HG03442 (cell line): ENCODE measurements at regions not wholly inside any gene's neighbourhood (a gene's known extent, or its start where the extent isn't known, plus 50 kb on each side); places are given as distances from the start of the nearest gene placed in this dataset.

Experiments used
- ATAC-seq: cut with Tn5 transposase; IDR thresholded peaks from one replicate; pipeline ENCODE4 v1.9.1; 2021; ENCODE audit warnings: mild to moderate bottlenecking, moderate library complexity; ENCODE audit not compliant: unreplicated experiment

- ATAC-seq = no peak
Observed at GRCh38 chr7:97466071-97466470, 265.8 kb upstream of the TAC1 start.

- no peak for ATAC-seq
Observed at GRCh38 chr7:97466999-97467740, 264.7 kb upstream of the TAC1 start.

GRCh38 chr7:97468493-97468892 lies 263.4 kb upstream of the TAC1 start:
- no peak for ATAC-seq

- no peak for ATAC-seq
Observed at GRCh38 chr7:97470726-97471125, 261.2 kb upstream of the TAC1 start.

- ATAC-seq = no peak
Observed at GRCh38 chr7:97471491-97471890, 260.4 kb upstream of the TAC1 start.

- ATAC-seq = no peak
Observed at GRCh38 chr7:97479740-97480290, 252.1 kb upstream of the TAC1 start.

GRCh38 chr7:97480772-97481390 lies 251.0 kb upstream of the TAC1 start:
- no peak for ATAC-seq

- no peak for ATAC-seq
Observed at GRCh38 chr7:97495487-97495886, 236.4 kb upstream of the TAC1 start.

- no peak for ATAC-seq
Observed at GRCh38 chr7:97499204-97499603, 232.7 kb upstream of the TAC1 start.

- ATAC-seq = no peak
Observed at GRCh38 chr7:97503367-97504094, 228.4 kb upstream of the TAC1 start.

GRCh38 chr7:97506728-97507127 lies 225.2 kb upstream of the TAC1 start:
- ATAC-seq = peak; percentile 87

- ATAC-seq = peak; percentile 77
Observed at GRCh38 chr7:97512441-97513207, 219.3 kb upstream of the TAC1 start.

- ATAC-seq = peak; percentile 77
Observed at GRCh38 chr7:97513326-97513725, 218.6 kb upstream of the TAC1 start.

GRCh38 chr7:97541188-97541587 lies 190.7 kb upstream of the TAC1 start:
- ATAC-seq = no peak

- no peak for ATAC-seq
Observed at GRCh38 chr7:97555857-97556421, 175.9 kb upstream of the TAC1 start.

- ATAC-seq = no peak
Observed at GRCh38 chr7:97565665-97566064, 166.2 kb upstream of the TAC1 start.

- no peak for ATAC-seq
Observed at GRCh38 chr7:97573065-97573464, 158.8 kb upstream of the TAC1 start.

GRCh38 chr7:97576043-97576442 lies 155.8 kb upstream of the TAC1 start:
- ATAC-seq = no peak

GRCh38 chr7:97578225-97578624 lies 153.7 kb upstream of the TAC1 start:
- ATAC-seq = no peak

- no peak for ATAC-seq
Observed at GRCh38 chr7:97580205-97580604, 151.7 kb upstream of the TAC1 start.

- no peak for ATAC-seq
Observed at GRCh38 chr7:97595439-97595838, 136.4 kb upstream of the TAC1 start.
